K562 (cell line): ENCODE measurements at regions not wholly inside any gene's neighbourhood (a gene's known extent, or its start where the extent isn't known, plus 50 kb on each side); places are given as distances from the start of the nearest gene placed in this dataset.

Experiments
- ARHGAP35 ChIP-seq: fragments of 450-650 bp; IDR thresholded peaks from 2 replicates; pipeline ENCODE4 v1.6.1; 2018; ENCODE audit not compliant: partially characterized antibody
- CBX3 ChIP-seq, 2 experiments: IDR thresholded peaks; 1 replicate in 1 of 2; 2 replicates in 1 of 2; pipeline ENCODE4 v1.6.1; 2012; ENCODE audit warnings: inconsistent platforms in 2 of 2, low read length in 2 of 2, borderline replicate concordance in 1 of 2, control low read depth in 1 of 2
- EZH2 ChIP-seq: IDR thresholded peaks from 2 replicates; pipeline ENCODE4 v1.6.1; 2012; ENCODE audit warnings: low read depth, mild to moderate bottlenecking, inconsistent platforms, low read length, borderline replicate concordance
- FOSL1 ChIP-seq: fragments of 200-800 bp; sonication (Bioruptor generic); conservative IDR thresholded peaks from 2 replicates; pipeline ENCODE4 v1.6.1; 2016; ENCODE audit warnings: missing genetic modification characterization, missing compliant biosample characterization
- NFIC ChIP-seq: fragments of 450-650 bp; IDR thresholded peaks from 2 replicates; pipeline ENCODE4 v1.6.1; 2017; ENCODE audit warnings: mild to moderate bottlenecking, inconsistent platforms
- NFRKB ChIP-seq: fragments of 450-650 bp; IDR thresholded peaks from 2 replicates; pipeline ENCODE4 v1.6.1; 2016; ENCODE audit warnings: low read depth
- SRSF7 ChIP-seq: fragments of 200-400 bp; formaldehyde crosslinking; optimal IDR thresholded peaks from 2 replicates; pipeline ENCODE3; 2017; ENCODE audit warnings: mild to moderate bottlenecking, low read depth, low read length
- ZNF174 ChIP-seq: fragments of 250-450 bp; sonication (Bioruptor Pico); IDR thresholded peaks from 2 replicates; pipeline ENCODE4 v1.4.0; 2020; ENCODE audit warnings: mild to moderate bottlenecking
- ZNF668 ChIP-seq: fragments of 250-450 bp; sonication (Bioruptor Pico); IDR thresholded peaks from 2 replicates; pipeline ENCODE4 v1.8.0; 2022; ENCODE audit warnings: mild to moderate bottlenecking, inconsistent platforms
- TF ChIP-seq, protein P1 (sequence below): sonication (generic); formaldehyde crosslinking; IDR thresholded peaks from 2 replicates; pipeline ENCODE4 v1.8.0; 2022; ENCODE audit warnings: missing genetic modification reagents, mild to moderate bottlenecking, borderline replicate concordance
- TF ChIP-seq, protein P2 (sequence below), 3 experiments: IDR thresholded peaks in 2 of 3; conservative IDR thresholded peaks in 1 of 3; 2 replicates each; pipeline ENCODE4 v1.5.1; 2011 to 2012; ENCODE audit warnings: low read length in 3 of 3, mild to moderate bottlenecking in 3 of 3, control low read depth in 2 of 3, improper control_type of control experiment in 1 of 3, inconsistent platforms in 1 of 3, low read depth in 1 of 3, mixed read lengths in 1 of 3, moderate library complexity in 1 of 3; ENCODE audit not compliant: insufficient read depth in 2 of 3
- TF ChIP-seq, protein P3 (sequence below): sonication (generic); formaldehyde crosslinking; IDR thresholded peaks from 2 replicates; pipeline ENCODE4 v1.8.0; 2023; ENCODE audit warnings: mild to moderate bottlenecking, missing genetic modification reagents

DNA sequence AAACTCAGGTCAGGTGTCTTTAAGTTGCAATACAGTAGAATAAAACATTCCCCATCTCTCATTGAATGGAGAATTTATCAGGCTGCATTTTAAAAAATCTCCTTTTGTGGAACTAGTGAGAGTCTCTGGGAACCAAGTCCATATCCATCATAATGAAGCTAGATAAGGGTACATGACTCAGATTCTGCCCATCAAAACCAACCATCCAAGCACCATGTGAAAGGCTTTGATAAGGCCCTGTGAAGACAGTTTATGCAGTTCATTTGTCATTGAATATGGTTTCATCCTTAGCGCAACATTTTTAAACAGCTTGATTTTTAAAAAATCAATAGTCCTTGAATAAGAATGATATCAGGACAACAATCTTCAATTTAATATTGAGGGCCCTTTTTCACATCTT is 56.3 kb upstream of the DIAPH3 start:
- TF ChIP-seq, protein P1, sequence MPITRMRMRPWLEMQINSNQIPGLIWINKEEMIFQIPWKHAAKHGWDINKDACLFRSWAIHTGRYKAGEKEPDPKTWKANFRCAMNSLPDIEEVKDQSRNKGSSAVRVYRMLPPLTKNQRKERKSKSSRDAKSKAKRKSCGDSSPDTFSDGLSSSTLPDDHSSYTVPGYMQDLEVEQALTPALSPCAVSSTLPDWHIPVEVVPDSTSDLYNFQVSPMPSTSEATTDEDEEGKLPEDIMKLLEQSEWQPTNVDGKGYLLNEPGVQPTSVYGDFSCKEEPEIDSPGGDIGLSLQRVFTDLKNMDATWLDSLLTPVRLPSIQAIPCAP (CRISPR knock-in tag), result no peak
- no peak for TF ChIP-seq CBX3 (IDR thresholded peaks at IDR 0.05; ENCODE audit: borderline replicate concordance in 1 of 2, low read length in 2 of 2)
- TF ChIP-seq, protein P2, sequence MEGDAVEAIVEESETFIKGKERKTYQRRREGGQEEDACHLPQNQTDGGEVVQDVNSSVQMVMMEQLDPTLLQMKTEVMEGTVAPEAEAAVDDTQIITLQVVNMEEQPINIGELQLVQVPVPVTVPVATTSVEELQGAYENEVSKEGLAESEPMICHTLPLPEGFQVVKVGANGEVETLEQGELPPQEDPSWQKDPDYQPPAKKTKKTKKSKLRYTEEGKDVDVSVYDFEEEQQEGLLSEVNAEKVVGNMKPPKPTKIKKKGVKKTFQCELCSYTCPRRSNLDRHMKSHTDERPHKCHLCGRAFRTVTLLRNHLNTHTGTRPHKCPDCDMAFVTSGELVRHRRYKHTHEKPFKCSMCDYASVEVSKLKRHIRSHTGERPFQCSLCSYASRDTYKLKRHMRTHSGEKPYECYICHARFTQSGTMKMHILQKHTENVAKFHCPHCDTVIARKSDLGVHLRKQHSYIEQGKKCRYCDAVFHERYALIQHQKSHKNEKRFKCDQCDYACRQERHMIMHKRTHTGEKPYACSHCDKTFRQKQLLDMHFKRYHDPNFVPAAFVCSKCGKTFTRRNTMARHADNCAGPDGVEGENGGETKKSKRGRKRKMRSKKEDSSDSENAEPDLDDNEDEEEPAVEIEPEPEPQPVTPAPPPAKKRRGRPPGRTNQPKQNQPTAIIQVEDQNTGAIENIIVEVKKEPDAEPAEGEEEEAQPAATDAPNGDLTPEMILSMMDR (IDR thresholded peaks at IDR 0.05 in 2 of 3, conservative IDR thresholded peaks at IDR 0.05 in 1 of 3; ENCODE audit: insufficient read depth in 2 of 3, low read depth in 1 of 3, low read length in 3 of 3), result no peak
- no peak for TF ChIP-seq NFIC
- TF ChIP-seq ARHGAP35, result no peak
- TF ChIP-seq, protein P3, sequence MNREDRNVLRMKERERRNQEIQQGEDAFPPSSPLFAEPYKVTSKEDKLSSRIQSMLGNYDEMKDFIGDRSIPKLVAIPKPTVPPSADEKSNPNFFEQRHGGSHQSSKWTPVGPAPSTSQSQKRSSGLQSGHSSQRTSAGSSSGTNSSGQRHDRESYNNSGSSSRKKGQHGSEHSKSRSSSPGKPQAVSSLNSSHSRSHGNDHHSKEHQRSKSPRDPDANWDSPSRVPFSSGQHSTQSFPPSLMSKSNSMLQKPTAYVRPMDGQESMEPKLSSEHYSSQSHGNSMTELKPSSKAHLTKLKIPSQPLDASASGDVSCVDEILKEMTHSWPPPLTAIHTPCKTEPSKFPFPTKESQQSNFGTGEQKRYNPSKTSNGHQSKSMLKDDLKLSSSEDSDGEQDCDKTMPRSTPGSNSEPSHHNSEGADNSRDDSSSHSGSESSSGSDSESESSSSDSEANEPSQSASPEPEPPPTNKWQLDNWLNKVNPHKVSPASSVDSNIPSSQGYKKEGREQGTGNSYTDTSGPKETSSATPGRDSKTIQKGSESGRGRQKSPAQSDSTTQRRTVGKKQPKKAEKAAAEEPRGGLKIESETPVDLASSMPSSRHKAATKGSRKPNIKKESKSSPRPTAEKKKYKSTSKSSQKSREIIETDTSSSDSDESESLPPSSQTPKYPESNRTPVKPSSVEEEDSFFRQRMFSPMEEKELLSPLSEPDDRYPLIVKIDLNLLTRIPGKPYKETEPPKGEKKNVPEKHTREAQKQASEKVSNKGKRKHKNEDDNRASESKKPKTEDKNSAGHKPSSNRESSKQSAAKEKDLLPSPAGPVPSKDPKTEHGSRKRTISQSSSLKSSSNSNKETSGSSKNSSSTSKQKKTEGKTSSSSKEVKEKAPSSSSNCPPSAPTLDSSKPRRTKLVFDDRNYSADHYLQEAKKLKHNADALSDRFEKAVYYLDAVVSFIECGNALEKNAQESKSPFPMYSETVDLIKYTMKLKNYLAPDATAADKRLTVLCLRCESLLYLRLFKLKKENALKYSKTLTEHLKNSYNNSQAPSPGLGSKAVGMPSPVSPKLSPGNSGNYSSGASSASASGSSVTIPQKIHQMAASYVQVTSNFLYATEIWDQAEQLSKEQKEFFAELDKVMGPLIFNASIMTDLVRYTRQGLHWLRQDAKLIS (CRISPR knock-in tag), result no peak
- TF ChIP-seq ZNF174 (CRISPR knock-in tag), result no peak
- no peak for TF ChIP-seq ZNF668 (CRISPR knock-in tag)
- no peak for TF ChIP-seq SRSF7
- no peak for TF ChIP-seq EZH2
- TF ChIP-seq NFRKB, result no peak
- TF ChIP-seq FOSL1 (tag), result peak; percentile 94
